Gastrocnemius medialis (tissue), 4 donors: ENCODE measurements at regions not wholly inside any gene's neighbourhood (a gene's known extent, or its start where the extent isn't known, plus 50 kb on each side); places are given as distances from the start of the nearest gene placed in this dataset.

ENCODE experiments used
- ATAC-seq, 2 donors: fragments of 150-250 bp; one replicate each; pipeline ENCODE4 v1.9.1; 2016
- DNase-seq, 2 donors: peaks; one replicate each; pipeline ENCODE4 v3.0.0-alpha.2; 2019
- H3K27ac ChIP-seq, 4 donors: fragments of 200-600 bp; sonication (generic); 1 replicate in 1 of 4; 2 replicates in 3 of 4; pipeline ENCODE4 v1.5.1; 2016 to 2018; ENCODE audit warnings: mild to moderate bottlenecking in 2 of 4, moderate library complexity in 1 of 4
- H3K27me3 ChIP-seq, 3 donors: fragments of 200-600 bp; sonication (generic) in 2 of 3; 1 replicate in 1 of 3; 2 replicates in 2 of 3; pipeline versions ENCODE4 v1.5.1 to v1.6.0; 2016 to 2019; ENCODE audit warnings: mild to moderate bottlenecking in 1 of 3, moderate library complexity in 1 of 3
- H3K36me3 ChIP-seq, 2 donors: fragments of 200-600 bp; sonication (generic) in 1 of 2; one replicate each; pipeline ENCODE4 v1.5.1; 2017 to 2018
- H3K4me1 ChIP-seq, 2 donors: fragments of 200-600 bp; sonication (generic) in 1 of 2; one replicate each; pipeline ENCODE4 v1.5.1; 2016 to 2017; ENCODE audit warnings: mild to moderate bottlenecking in 2 of 2
- H3K4me3 ChIP-seq, 4 donors: fragments of 200-600 bp; sonication (generic) in 3 of 4; 1 replicate in 1 of 4; 2 replicates in 3 of 4; pipeline ENCODE4 v1.5.1; 2016 to 2019; ENCODE audit warnings: mild to moderate bottlenecking in 2 of 4
- H3K9me3 ChIP-seq, 3 donors: fragments of 200-600 bp; sonication (generic) in 2 of 3; 1 replicate in 1 of 3; 2 replicates in 2 of 3; pipeline ENCODE4 v1.5.1; 2016 to 2019
- POLR2A ChIP-seq, 2 donors: fragments of 450-650 bp; IDR thresholded peaks; one replicate each; pipeline ENCODE4 v1.6.1; 2017; ENCODE audit warnings: antibody characterized with exemption in 2 of 2, mild to moderate bottlenecking in 2 of 2, moderate library complexity in 2 of 2
- in situ Hi-C, 4 donors: fragments of 200-750 bp; cut with MboI; loops; one replicate each; pipeline versions ENCODE4 v1.15.0 to v1.8.0; 2017; ENCODE audit warnings: low sequenced_read_pairs in 4 of 4
- intact Hi-C: fragments of 100-400 bp; cut with DNase I; formaldehyde crosslinking; loops from one replicate; pipeline ENCODE4 v1.15.1; 2023; ENCODE audit warnings: low total_unique reads
- TF ChIP-seq, protein P1 (sequence below), 5 experiments: fragments of 450-650 bp in 3 of 5; fragments of 200-600 bp in 2 of 5; sonication (generic) in 2 of 5; IDR thresholded peaks in 4 of 5; conservative IDR thresholded peaks in 1 of 5; 1 replicate in 4 of 5; 2 replicates in 1 of 5; pipeline ENCODE4 v1.5.1; 2016 to 2019; ENCODE audit warnings: antibody characterized with exemption in 5 of 5, mild to moderate bottlenecking in 3 of 5, moderate library complexity in 3 of 5

GRCh38 chr18:78136986-78137385, 842.6 kb upstream of the SALL3 start:
- TF ChIP-seq, protein P1, sequence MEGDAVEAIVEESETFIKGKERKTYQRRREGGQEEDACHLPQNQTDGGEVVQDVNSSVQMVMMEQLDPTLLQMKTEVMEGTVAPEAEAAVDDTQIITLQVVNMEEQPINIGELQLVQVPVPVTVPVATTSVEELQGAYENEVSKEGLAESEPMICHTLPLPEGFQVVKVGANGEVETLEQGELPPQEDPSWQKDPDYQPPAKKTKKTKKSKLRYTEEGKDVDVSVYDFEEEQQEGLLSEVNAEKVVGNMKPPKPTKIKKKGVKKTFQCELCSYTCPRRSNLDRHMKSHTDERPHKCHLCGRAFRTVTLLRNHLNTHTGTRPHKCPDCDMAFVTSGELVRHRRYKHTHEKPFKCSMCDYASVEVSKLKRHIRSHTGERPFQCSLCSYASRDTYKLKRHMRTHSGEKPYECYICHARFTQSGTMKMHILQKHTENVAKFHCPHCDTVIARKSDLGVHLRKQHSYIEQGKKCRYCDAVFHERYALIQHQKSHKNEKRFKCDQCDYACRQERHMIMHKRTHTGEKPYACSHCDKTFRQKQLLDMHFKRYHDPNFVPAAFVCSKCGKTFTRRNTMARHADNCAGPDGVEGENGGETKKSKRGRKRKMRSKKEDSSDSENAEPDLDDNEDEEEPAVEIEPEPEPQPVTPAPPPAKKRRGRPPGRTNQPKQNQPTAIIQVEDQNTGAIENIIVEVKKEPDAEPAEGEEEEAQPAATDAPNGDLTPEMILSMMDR (IDR thresholded peaks at IDR 0.05 in 4 of 5, conservative IDR thresholded peaks at IDR 0.05 in 1 of 5) = no peak
- TF ChIP-seq POLR2A (IDR thresholded peaks at IDR 0.05) = no peak
- no peaks in the 10 kb centered on the region for H3K27me3 ChIP-seq
- H3K27ac ChIP-seq = no peak overlapping the region
- no peak overlapping the region for H3K4me3 ChIP-seq
- DNase-seq = no peak
- intact Hi-C loops (no loop called here), in situ Hi-C loops (loop anchor here in 1 of 4 donors (25.0 kb wide), 1 partner anchor 100 kb away; no protein-coding TSS in a partner anchor)
- no peaks in the 10 kb centered on the region for H3K9me3 ChIP-seq
- H3K36me3 ChIP-seq = no peaks in the 10 kb centered on the region
- no peak for ATAC-seq
- no peaks in the 10 kb centered on the region for H3K4me1 ChIP-seq

- TF ChIP-seq, protein P1 (IDR thresholded peaks at IDR 0.05 in 4 of 5, conservative IDR thresholded peaks at IDR 0.05 in 1 of 5) = no peak
- TF ChIP-seq POLR2A (IDR thresholded peaks at IDR 0.05) = no peak
- in situ Hi-C loops = loop anchor here in 1 of 4 donors (25.0 kb wide), 1 partner anchor 102 kb away; no protein-coding TSS in a partner anchor
- ATAC-seq (no peak), DNase-seq (no peak)
- Histone ChIP-seq H3K4me1 (no peaks in the 10 kb centered on the region), H3K4me3 (no peak overlapping the region), H3K27me3 (no peaks in the 10 kb centered on the region), H3K36me3 (no peaks in the 10 kb centered on the region), H3K9me3 (no peaks in the 10 kb centered on the region), H3K27ac (no peak overlapping the region)
- intact Hi-C loops = no loop called here
These were observed 840.6 kb upstream of the SALL3 start for GRCh38 chr18:78138983-78139496.

- no peaks in the 10 kb centered on the region for H3K9me3 ChIP-seq
- H3K36me3 ChIP-seq = no peaks in the 10 kb centered on the region
- H3K27me3 ChIP-seq = no peaks in the 10 kb centered on the region
- no peak overlapping the region for H3K4me3 ChIP-seq
- no peaks in the 10 kb centered on the region for H3K4me1 ChIP-seq
- ATAC-seq (no peak), DNase-seq (no peak)
- H3K27ac ChIP-seq = no peak overlapping the region
- in situ Hi-C loops = loop anchor here in 1 of 4 donors (25.0 kb wide), 1 partner anchor 103 kb away; no protein-coding TSS in a partner anchor
- TF ChIP-seq, protein P1 (IDR thresholded peaks at IDR 0.05 in 4 of 5, conservative IDR thresholded peaks at IDR 0.05 in 1 of 5) = no peak
- TF ChIP-seq POLR2A (IDR thresholded peaks at IDR 0.05) = no peak
- intact Hi-C loops = no loop called here
These were observed 839.3 kb upstream of the SALL3 start for GRCh38 chr18:78140294-78140693.

DNA sequence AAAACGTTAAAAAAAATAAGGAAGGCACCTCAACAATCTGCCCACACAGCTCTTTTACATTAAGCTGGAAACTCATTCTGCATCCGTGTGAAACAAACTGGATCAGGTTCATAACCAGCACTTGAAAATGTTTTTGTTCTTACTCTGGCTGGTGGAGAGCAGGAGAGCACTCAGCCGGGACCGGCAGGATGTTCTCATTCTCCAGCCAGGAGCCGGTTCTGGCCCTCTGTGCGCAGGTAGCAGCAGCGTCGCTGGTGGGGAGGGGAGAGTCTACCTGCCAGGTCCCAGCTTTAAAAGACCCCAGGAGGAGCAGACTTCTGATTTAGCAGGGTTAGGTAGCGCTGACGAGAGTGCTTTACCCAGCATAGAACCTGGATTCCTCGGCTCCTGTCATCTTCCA, 834.9 kb upstream of the SALL3 start:
- in situ Hi-C loops = loop anchor here in 1 of 4 donors (25.0 kb wide), 1 partner anchor 107 kb away; no protein-coding TSS in a partner anchor
- no peak overlapping the region for H3K4me3 ChIP-seq
- H3K27ac ChIP-seq = no peak overlapping the region
- no peaks in the 10 kb centered on the region for H3K27me3 ChIP-seq
- TF ChIP-seq POLR2A (IDR thresholded peaks at IDR 0.05) = no peak
- TF ChIP-seq, protein P1 (IDR thresholded peaks at IDR 0.05 in 4 of 5, conservative IDR thresholded peaks at IDR 0.05 in 1 of 5) = no peak
- H3K36me3 ChIP-seq = no peaks in the 10 kb centered on the region
- H3K9me3 ChIP-seq = no peaks in the 10 kb centered on the region
- DNase-seq = no peak
- intact Hi-C loops = no loop called here
- no peaks in the 10 kb centered on the region for H3K4me1 ChIP-seq
- ATAC-seq = no peak

DNA sequence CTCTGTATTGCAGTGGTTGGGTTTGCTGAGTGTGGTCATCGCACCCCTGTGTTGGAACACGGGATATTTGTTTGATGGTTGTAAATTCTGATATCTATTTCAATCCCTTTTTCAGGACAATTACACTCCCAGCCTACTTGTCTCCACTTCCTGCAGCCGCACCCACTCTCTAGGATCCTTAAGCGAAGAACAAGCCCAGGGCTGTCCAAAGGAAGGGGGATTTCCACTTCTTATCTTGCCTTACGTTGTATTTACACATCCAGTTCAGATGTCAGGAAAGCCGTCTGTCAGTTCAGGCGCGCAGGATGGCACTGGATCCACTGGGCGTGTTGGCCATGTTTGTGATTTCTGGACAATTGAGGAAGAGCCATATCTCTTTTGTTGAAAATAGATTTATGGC, 834.5 kb upstream of the SALL3 start:
- H3K9me3 ChIP-seq = no peaks in the 10 kb centered on the region
- no peak overlapping the region for H3K27ac ChIP-seq
- no peak overlapping the region for H3K4me3 ChIP-seq
- H3K4me1 ChIP-seq = no peaks in the 10 kb centered on the region
- intact Hi-C loops = no loop called here
- in situ Hi-C loops = loop anchor here in 1 of 4 donors (25.0 kb wide), 1 partner anchor 108 kb away; no protein-coding TSS in a partner anchor
- no peaks in the 10 kb centered on the region for H3K36me3 ChIP-seq
- ATAC-seq (no peak), DNase-seq (no peak)
- TF ChIP-seq POLR2A (IDR thresholded peaks at IDR 0.05) = no peak
- TF ChIP-seq, protein P1 (IDR thresholded peaks at IDR 0.05 in 4 of 5, conservative IDR thresholded peaks at IDR 0.05 in 1 of 5) = no peak
- H3K27me3 ChIP-seq = no peaks in the 10 kb centered on the region
